CD14-positive monocyte (primary cell): ENCODE measurements at regions not wholly inside any gene's neighbourhood (a gene's known extent, or its start where the extent isn't known, plus 50 kb on each side); places are given as distances from the start of the nearest gene placed in this dataset.
"Not testable (repeated sequence)": the region's sequence is repeated elsewhere in the genome, so short reads cannot be mapped to it uniquely, and the experiment has no call there.

Source experiments
- DNase-seq, 3 donors: peaks; one replicate each; pipeline ENCODE4 v3.0.0-alpha.2; 2011 to 2022
- H2AFZ ChIP-seq: 2 replicates; pipeline ENCODE4 v1.6.0; 2012; ENCODE audit warnings: mild to moderate bottlenecking, low read depth, low read length, inconsistent platforms; ENCODE audit not compliant: insufficient read depth, poor library complexity, severe bottlenecking
- H3K27ac ChIP-seq, 2 donors: 1 replicate in 1 of 2; 2 replicates in 1 of 2; pipeline ENCODE4 v1.5.1; 2012 to 2013; ENCODE audit warnings: low read length in 2 of 2, control low read depth in 1 of 2, inconsistent platforms in 1 of 2, low read depth in 1 of 2, mild to moderate bottlenecking in 1 of 2
- H3K27me3 ChIP-seq, 2 donors: one replicate each; pipeline versions ENCODE4 v1.6.0 to v1.6.1; 2011 to 2013; ENCODE audit warnings: low read length in 2 of 2; ENCODE audit not compliant: control insufficient read depth in 2 of 2, insufficient read depth in 2 of 2
- H3K36me3 ChIP-seq, 2 donors: replicated peaks in 1 of 2; 1 replicate in 1 of 2; 2 replicates in 1 of 2; pipeline versions ENCODE4 v1.5.1 to v1.6.1; 2012 to 2013; ENCODE audit warnings: low read length in 2 of 2, control low read depth in 1 of 2, inconsistent platforms in 1 of 2, mild to moderate bottlenecking in 1 of 2; ENCODE audit not compliant: insufficient read depth in 2 of 2, control insufficient read depth in 1 of 2
- H3K4me1 ChIP-seq, 2 donors: 1 replicate in 1 of 2; 2 replicates in 1 of 2; pipeline versions ENCODE4 v1.5.1 to v1.6.1; 2012 to 2013; ENCODE audit warnings: low read length in 2 of 2, control low read depth in 1 of 2, inconsistent platforms in 1 of 2, mild to moderate bottlenecking in 1 of 2, moderate library complexity in 1 of 2; ENCODE audit not compliant: insufficient read depth in 2 of 2, control insufficient read depth in 1 of 2
- H3K4me2 ChIP-seq: replicated peaks from 2 replicates; pipeline ENCODE3; 2012; ENCODE audit warnings: low read length, moderate library complexity, mild to moderate bottlenecking; ENCODE audit not compliant: poor library complexity, severe bottlenecking; ENCODE audit errors: extremely low read depth
- H3K4me3 ChIP-seq, 3 experiments: fragments of 200-600 bp in 1 of 3; sonication (generic) in 1 of 3; replicated peaks in 1 of 3; 1 replicate in 2 of 3; 2 replicates in 1 of 3; pipeline ENCODE4 v1.5.1; 2011 to 2013; ENCODE audit warnings: low read length in 3 of 3, mild to moderate bottlenecking in 3 of 3, control low read depth in 2 of 3, low read depth in 2 of 3, inconsistent platforms in 1 of 3, moderate library complexity in 1 of 3
- H3K79me2 ChIP-seq: 2 replicates; pipeline ENCODE4 v1.6.0; 2012; ENCODE audit warnings: mild to moderate bottlenecking, control low read depth, inconsistent platforms, low read length, moderate library complexity; ENCODE audit not compliant: insufficient read depth
- H3K9ac ChIP-seq: 2 replicates; pipeline ENCODE4 v1.6.0; 2017; ENCODE audit warnings: low read length, mild to moderate bottlenecking; ENCODE audit not compliant: insufficient read depth, poor library complexity, severe bottlenecking
- H3K9me3 ChIP-seq, 2 donors: replicated peaks in 1 of 2; 1 replicate in 1 of 2; 2 replicates in 1 of 2; pipeline versions ENCODE4 v1.5.1 to v1.6.1; 2012 to 2013; ENCODE audit warnings: low read length in 2 of 2, control low read depth in 1 of 2; ENCODE audit not compliant: control insufficient read depth in 1 of 2, insufficient read depth in 1 of 2
- H4K20me1 ChIP-seq: 2 replicates; pipeline ENCODE4 v1.6.0; 2012; ENCODE audit warnings: mild to moderate bottlenecking, low read length, control low read depth, moderate library complexity; ENCODE audit not compliant: insufficient read depth
- H3K27ac Mint-ChIP-seq, 7 donors: one replicate each; pipeline ENCODE4 v1.8.0; 2020; ENCODE audit warnings: mild to moderate bottlenecking in 7 of 7, mixed read lengths in 7 of 7, moderate library complexity in 6 of 7, inconsistent platforms in 2 of 7
- H3K27me3 Mint-ChIP-seq, 3 donors: one replicate each; pipeline ENCODE4 v1.8.0; 2021 to 2022; ENCODE audit warnings: low read depth in 3 of 3, mild to moderate bottlenecking in 3 of 3, mixed read lengths in 3 of 3, moderate library complexity in 3 of 3, inconsistent platforms in 1 of 3
- H3K36me3 Mint-ChIP-seq, 2 donors: one replicate each; pipeline ENCODE4 v1.8.0; 2020; ENCODE audit warnings: mixed read lengths in 2 of 2, inconsistent platforms in 1 of 2, mild to moderate bottlenecking in 1 of 2
- H3K4me1 Mint-ChIP-seq: one replicate; pipeline ENCODE4 v1.8.0; 2020; ENCODE audit warnings: mild to moderate bottlenecking, mixed read lengths
- H3K4me3 Mint-ChIP-seq, 2 donors: one replicate each; pipeline ENCODE4 v1.8.0; 2020; ENCODE audit warnings: mild to moderate bottlenecking in 2 of 2, mixed read lengths in 2 of 2, moderate library complexity in 1 of 2
- H3K9me3 Mint-ChIP-seq, 7 donors: one replicate each; pipeline ENCODE4 v1.8.0; 2020 to 2022; ENCODE audit warnings: mixed read lengths in 7 of 7, mild to moderate bottlenecking in 6 of 7, moderate library complexity in 6 of 7, inconsistent platforms in 2 of 7
- WGBS: methylation state at CpG from one replicate; pipeline ENCODE4 v1.1.5; 2013; ENCODE audit warnings: missing lambda C conversion rate; ENCODE audit not compliant: insufficient coverage; 5-methylcytosine and 5-hydroxymethylcytosine counted together
- intact Hi-C, 2 donors: fragments of 100-400 bp; cut with micrococcal nuclease; formaldehyde crosslinking; loops; one replicate each; pipeline versions ENCODE4 v1.15.0 to v1.15.1; 2023
- TF ChIP-seq, protein P1 (sequence below): fragments of 200-600 bp; IDR thresholded peaks from one replicate; pipeline ENCODE4 v1.8.0; 2022; ENCODE audit warnings: antibody characterized with exemption, mild to moderate bottlenecking

DNA sequence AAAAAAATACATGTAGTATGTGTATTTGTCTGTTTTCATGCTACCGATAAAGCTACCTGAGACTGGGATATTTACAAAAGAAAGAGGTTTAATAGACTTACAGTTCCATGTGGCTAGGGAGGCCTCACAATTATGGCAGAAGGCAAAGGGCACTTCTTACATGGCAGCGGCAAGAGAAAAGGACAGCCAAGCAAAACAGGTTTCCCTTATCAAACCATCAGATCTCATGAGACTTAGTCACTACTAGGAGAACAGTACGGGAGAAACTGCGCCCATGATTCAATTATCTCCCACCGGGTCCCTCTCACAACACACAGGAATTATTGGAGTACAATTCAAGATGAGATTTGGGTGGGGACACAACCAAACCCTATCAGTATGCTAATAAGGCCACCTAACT is 137.0 kb upstream of the ELOVL6 start:
- H3K4me3 Mint-ChIP-seq, result no peak overlapping the region
- WGBS, result 100% methylated on average over 1 of the region's 5 CpGs

DNA sequence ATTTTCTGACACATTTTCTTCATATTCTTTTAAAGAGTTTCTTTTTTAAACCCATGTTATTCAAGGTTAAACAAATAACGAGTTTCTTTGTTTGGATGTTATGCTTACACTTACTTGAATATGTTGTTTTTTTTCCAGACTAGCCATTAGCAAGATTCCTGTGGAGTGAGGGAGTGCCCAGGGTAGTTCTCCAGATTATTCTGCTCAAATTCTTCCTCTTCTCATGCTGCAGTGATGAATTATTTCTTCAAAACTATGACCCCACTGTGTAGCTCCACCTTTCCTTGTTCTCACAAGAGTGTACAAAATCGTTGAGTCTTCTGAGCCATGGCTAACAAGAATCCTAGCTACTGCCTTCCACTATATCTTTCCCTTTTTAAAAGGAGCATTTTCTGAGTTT is 134.1 kb upstream of the ELOVL6 start:
- intact Hi-C loops, result no loop called here
- Histone ChIP-seq H3K27ac (no peak overlapping the region), H3K79me2 (no peaks in the 10 kb centered on the region), H3K4me3 (no peak overlapping the region), H3K9me3 (peaks cover 0 to 8% of the 10 kb centered on the region in 2 donors), H3K36me3 (no peaks in the 10 kb centered on the region), H3K9ac (no peak overlapping the region), H3K27me3 (no peaks in the 10 kb centered on the region), H4K20me1 (no peaks in the 10 kb centered on the region), H2AFZ (no peak overlapping the region), H3K4me1 (no peaks in the 10 kb centered on the region), H3K4me2 (no peak overlapping the region)
- peak overlapping the region in 1 of 7 donors; percentile 60 for H3K27ac Mint-ChIP-seq
- H3K4me1 Mint-ChIP-seq, result no peaks in the 10 kb centered on the region
- no peaks in the 10 kb centered on the region for H3K36me3 Mint-ChIP-seq
- peaks cover 3 to 7% (median 6%) of the 10 kb centered on the region in 3 donors for H3K27me3 Mint-ChIP-seq
- 57% methylated on average over 1 of the region's 2 CpGs for WGBS
- DNase-seq, result no peak
- H3K4me3 Mint-ChIP-seq, result no peak overlapping the region
- TF ChIP-seq, protein P1, sequence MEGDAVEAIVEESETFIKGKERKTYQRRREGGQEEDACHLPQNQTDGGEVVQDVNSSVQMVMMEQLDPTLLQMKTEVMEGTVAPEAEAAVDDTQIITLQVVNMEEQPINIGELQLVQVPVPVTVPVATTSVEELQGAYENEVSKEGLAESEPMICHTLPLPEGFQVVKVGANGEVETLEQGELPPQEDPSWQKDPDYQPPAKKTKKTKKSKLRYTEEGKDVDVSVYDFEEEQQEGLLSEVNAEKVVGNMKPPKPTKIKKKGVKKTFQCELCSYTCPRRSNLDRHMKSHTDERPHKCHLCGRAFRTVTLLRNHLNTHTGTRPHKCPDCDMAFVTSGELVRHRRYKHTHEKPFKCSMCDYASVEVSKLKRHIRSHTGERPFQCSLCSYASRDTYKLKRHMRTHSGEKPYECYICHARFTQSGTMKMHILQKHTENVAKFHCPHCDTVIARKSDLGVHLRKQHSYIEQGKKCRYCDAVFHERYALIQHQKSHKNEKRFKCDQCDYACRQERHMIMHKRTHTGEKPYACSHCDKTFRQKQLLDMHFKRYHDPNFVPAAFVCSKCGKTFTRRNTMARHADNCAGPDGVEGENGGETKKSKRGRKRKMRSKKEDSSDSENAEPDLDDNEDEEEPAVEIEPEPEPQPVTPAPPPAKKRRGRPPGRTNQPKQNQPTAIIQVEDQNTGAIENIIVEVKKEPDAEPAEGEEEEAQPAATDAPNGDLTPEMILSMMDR, result no peak
- peaks cover 3 to 19% (median 8%) of the 10 kb centered on the region in 7 donors for H3K9me3 Mint-ChIP-seq

More for the DNA sequence above, 137.0 kb upstream of the ELOVL6 start:
- H3K4me1 Mint-ChIP-seq, result no peaks in the 10 kb centered on the region
- Histone ChIP-seq H3K4me1 (no peaks in the 10 kb centered on the region), H4K20me1 (no peaks in the 10 kb centered on the region), H3K27me3 (no peaks in the 10 kb centered on the region), H2AFZ (no peak overlapping the region), H3K79me2 (no peaks in the 10 kb centered on the region), H3K4me3 (no peak overlapping the region), H3K9me3 (peaks cover 0 to 4% of the 10 kb centered on the region in 2 donors), H3K4me2 (no peak overlapping the region), H3K9ac (no peak overlapping the region), H3K36me3 (no peaks in the 10 kb centered on the region), H3K27ac (no peak overlapping the region)
- H3K36me3 Mint-ChIP-seq, result no peaks in the 10 kb centered on the region
- TF ChIP-seq, protein P1, result no peak
- H3K9me3 Mint-ChIP-seq, result peaks cover 0 to 9% (median 2%) of the 10 kb centered on the region in 7 donors
- DNase-seq, result no peak
- H3K27ac Mint-ChIP-seq, result peak overlapping the region in 1 of 7 donors; percentile 7
- peaks cover 3 to 8% (median 4%) of the 10 kb centered on the region in 3 donors for H3K27me3 Mint-ChIP-seq
- intact Hi-C loops, result no loop called here

DNA sequence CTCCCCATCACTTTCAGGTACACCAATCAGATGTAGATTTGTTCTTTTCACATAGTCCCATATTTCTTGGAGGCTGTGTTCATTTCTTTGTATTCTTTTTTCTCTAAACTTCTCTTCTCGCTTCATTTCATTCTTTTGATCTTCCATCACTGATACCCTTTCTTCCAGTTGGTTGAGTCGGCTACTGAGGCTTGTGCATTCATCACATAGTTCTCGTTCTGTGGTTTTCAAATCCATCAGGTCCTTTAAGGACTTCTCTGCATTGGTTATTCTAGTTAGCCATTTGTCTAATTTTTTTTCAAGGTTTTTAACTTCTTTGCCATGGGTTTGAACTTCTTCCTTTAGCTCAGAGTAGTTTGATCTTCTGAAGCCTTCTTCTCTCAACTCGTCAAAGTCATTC is 128.0 kb upstream of the ELOVL6 start:
- H3K36me3 Mint-ChIP-seq, H3K79me2 ChIP-seq: not testable (repeated sequence)

More for the DNA sequence above, 128.0 kb upstream of the ELOVL6 start:
- intact Hi-C loops, H3K4me1 ChIP-seq, H3K9me3 ChIP-seq, DNase-seq, H4K20me1 ChIP-seq, H3K27ac ChIP-seq, H3K4me2 ChIP-seq, H3K4me1 Mint-ChIP-seq, H3K27me3 Mint-ChIP-seq, H3K4me3 ChIP-seq, H3K4me3 Mint-ChIP-seq, H3K36me3 ChIP-seq, H3K27ac Mint-ChIP-seq, H2AFZ ChIP-seq, H3K27me3 ChIP-seq, H3K9ac ChIP-seq: not testable (repeated sequence)
- WGBS, result 100% methylated on average over 1 of the region's 4 CpGs
- peaks cover 9 to 20% (median 12%) of the 10 kb centered on the region in 7 donors for H3K9me3 Mint-ChIP-seq
